Right lung (tissue), 2 donors: ENCODE measurements at regions not wholly inside any gene's neighbourhood (a gene's known extent, or its start where the extent isn't known, plus 50 kb on each side); places are given as distances from the start of the nearest gene placed in this dataset.
"Not testable (repeated sequence)": the region's sequence is repeated elsewhere in the genome, so short reads cannot be mapped to it uniquely, and the experiment has no call there.

Source experiments
- DNase-seq, 2 donors: peaks; one replicate each; pipeline ENCODE4 v3.0.0-alpha.2; 2013

DNA sequence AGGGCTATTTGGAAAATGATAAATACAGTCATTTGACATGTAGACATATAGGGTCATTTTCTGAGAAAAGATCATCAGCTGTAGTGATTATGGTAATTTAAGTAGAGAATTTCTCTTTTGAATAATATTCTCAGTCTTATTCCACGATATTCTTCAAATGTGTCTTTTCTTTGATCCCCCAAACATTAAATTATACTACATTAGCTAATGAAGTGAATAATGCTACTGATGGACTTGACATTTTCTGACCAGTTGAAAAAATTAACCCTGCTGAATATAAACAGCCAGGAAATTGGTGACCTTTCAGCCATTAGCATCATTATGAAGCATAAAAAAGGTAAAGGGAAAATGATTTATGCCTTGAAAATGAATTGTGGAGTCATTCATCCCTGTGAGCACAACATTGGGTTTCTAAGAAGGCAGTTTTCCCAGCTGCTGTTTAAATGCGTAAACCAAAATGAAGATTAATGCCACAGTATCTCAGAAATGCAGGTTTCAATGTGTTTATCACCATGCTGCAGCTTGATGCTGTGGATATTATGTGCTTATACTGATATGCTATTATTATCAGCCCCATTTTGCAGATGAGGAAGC, 489.1 kb downstream of the KCTD16 start:
- DNase-seq: no peak

DNA sequence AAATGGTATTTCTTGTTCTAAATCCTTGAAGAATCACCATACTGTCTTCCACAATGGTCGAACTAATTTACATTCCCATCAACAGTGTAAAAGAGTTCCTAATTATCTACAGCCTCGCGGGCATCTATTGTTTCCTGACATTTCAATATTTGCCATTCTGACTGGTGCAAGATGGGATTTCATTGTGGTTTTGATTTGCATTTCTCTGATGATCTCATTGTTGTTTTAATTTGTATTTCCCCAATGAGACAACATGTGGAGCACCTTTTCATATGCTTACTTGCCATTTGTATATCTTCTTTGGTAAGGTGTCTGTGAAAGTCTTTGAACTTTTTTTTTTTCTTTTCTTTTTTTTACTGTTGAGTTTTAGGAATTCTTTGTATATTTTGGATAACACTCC, 473.6 kb downstream of the KCTD16 start:
- no peak for DNase-seq

DNA sequence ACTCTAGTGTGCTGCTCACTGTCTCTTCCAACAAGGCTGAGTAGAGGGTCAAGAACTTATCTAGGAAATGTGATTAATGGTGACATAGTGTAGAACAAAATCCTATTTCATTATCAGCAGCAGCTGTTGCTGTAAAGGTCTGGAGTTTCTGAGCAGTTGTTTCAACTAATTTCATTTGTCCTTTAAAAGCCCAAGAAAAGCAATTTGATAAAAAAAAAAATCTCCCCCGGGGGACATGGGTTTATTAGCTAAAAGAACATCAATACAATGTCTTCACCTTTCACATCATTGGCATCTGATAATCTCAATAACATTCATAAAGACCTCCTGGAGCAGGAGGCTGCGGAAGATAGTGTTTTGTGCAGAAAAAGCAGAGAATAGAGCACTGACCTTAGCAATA, 468.1 kb downstream of the KCTD16 start:
- no peak for DNase-seq

DNA sequence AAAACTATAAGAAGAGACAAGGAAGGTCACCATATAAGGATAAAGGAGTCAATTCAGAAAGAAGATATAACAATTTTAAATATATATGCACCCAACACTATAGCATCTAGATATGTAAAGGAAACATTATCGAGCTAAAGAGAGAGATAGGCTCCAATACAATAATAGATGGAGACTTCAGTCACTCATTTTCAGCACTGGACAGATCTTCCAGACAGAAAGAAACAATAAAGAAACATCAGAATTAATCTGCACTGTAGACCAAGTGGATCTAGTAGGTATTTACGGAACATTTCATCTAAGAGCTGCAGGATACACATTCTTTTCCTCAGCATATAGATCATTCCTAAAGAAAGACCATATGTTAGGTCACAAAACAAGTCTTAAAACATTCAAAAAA, 463.5 kb downstream of the KCTD16 start:
- no peak for DNase-seq

DNA sequence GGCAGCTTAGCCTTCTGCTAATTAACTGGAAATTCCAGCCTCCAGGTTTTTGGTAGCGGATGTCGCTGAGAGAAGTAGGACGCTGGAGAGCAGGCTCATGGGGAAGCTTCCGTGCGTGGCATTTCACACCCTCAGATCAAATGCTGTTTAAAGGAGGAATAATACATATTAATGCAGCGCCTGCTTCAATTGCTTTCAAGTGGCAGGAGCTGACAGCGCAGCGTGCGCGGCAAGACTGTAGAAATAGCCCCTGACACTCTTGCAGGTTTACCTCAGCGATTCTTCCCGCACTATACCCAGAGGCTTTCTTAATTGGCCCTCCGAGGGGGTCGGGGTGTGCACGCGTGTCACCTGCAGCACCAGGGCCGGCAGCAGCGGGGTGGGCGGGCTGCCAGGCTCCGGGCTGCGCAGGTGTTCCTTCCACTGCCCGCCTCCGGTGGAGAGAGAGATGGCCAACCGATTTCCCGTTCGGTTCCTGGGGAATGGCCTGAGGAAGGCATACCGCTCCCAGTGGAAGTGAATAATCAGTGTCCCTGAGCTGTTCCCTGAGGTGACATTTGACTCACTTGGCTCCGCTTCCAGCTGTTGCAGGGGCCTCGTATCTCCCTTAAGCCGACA, 427.9 kb downstream of the KCTD16 start:
- no peak for DNase-seq

DNA sequence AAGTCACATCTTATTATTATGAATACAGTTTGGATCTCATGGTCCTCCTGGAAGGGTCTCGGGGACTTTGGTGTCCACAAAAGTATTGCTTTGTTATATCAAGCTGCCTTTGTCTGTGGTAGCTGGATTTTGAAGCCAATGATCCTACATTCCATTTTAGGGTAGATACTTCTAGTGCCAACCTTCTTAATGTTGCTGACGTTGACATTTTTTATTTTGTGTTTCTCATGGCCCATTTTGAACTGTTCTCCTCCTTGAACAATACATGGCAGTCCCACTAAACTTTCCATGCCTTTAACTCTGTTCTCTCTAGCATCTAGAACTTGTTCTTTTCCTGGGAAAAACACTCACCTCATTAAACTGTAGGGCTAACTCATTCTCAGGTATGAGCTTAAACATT, 425.8 kb downstream of the KCTD16 start:
- DNase-seq: no peak

DNA sequence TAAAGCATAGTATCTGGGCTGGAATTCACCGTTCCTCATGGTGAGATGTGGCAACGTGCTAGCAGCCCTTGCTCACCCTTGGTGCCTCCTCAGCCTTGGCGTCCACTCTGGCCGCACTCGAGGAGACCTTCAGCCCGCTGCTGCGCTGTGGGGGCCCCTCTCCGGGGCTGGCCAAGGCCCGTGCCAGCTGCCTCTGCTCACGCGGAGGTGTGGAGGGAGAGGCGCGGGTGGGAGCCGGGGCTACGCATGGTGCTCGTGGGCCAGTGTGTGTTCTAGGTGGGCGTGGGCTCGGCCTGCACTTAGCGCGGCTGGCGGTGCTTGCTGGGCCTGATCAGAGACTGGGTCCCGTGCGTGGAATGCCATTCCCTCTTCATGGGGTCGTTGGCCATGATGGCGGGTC, 424.2 kb downstream of the KCTD16 start:
- DNase-seq: no peak

DNA sequence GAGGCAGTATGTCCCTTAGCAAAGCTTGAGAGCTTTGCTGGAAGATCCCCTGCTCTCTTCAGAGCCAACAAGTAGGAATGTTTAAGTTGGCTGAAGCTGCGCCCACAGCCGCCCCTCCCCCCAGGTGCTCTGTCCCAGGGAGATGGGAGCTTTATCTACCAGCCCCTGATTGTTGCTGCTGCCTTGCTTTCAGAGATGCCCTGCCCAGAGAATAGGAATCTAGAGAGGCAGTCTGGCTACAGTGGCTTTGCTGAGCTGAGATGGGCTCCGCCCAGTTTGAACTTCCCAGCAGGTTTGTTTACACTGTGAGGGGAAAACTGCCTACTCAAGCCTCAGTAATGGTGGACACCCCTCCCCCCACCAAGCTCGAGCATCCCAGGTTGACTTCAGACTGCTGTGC, 423.6 kb downstream of the KCTD16 start:
- DNase-seq: not testable (repeated sequence)

DNA sequence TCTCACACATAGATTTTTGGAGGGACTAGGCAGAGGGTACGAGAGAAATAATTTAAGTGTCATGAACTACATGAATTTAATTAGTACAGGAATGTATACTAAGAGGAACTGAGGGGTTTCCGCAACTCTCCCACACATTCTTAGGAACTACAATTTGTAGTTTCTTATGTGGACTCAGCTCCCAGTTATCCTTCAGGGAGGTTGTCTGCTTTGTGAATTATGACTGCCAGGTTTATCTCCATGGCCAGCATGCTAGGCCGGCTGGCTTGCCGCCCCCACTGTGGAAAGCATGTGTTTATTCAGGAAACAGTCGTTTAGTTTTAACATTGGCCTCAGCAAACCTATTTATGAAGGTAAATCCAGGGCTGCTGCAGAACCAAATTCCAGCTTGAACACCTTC, 415.0 kb downstream of the KCTD16 start:
- no peak for DNase-seq

DNA sequence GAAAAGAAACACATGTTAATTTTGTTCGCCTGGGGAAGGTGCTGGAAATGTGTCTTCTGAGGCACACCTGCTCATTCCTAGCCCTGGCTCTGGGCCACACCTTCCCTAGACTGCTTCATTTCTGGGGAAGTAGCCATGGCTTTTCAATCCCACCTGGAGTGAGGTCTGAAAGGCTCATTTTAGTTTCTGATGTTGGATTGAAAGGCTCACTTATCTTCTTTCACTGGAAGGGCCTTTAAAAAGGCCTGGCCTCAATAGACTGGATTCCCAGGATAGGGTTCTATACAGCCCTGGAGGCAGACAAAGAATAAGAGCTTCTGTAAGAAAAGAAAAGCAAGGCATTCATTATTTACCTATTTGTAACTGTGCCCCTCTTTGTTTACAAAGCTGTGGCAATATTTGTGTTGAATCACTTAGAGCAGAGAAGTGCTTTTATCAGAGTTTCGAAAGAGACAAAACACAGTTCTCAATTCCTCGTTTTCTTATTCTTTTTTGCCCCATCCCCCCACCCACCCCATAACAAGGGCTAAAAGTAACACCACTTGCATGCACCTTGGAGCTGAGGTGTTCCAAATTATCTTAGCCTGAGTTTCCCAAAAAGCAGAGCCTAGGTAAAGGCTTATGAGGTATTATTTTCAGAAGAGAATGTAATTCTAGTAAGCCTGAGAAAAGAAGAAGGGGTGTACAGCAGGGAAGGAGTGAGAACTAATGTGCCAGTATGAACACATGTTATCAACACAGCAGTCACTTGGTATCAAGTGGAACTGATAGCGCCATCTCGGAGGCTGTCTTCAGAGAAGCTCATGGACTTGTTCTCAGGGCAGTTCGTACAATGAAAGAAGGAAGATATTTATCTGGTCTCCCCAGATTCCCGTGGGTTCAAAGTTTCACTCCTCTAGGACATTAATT, 413.1 kb downstream of the KCTD16 start:
- no peak for DNase-seq

DNA sequence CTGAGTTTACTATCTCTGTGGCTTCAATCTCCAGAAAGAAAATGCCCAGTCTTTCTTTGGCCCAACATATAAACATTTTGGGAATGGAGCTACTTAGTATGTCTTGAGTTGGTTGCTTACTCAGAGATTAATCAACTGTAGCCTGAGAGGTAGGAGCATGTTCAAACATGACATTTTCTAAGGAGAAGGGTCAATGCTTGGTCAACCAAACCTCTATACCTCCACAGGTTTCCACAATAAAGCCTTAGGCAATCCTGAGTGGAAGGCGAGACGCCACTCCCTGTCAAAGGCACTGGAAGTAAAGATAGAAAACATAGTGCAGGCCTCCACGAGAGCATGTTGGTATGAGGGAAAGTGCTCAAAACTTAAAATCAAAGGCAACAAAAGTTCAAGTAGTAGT, 411.4 kb downstream of the KCTD16 start:
- no peak for DNase-seq

DNA sequence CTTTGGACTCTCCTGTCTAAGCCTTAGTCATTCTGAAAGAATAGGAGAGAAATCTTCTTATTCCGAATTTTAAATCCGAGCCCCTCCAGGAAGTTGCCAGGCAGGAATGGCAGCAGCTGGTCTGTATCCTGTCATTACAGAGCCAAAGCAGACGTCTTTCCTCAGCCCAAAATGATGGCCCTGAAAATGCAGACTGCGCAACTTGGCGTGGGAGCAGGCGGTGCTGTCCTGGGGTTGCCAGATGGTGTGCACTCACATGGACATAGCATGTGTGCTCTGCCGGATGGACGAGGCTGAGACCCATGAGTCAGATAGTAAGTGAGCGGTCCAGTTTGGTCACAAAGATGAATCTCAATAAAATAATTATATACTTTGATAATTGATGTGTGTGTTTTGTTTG, 410.4 kb downstream of the KCTD16 start:
- no peak for DNase-seq

DNA sequence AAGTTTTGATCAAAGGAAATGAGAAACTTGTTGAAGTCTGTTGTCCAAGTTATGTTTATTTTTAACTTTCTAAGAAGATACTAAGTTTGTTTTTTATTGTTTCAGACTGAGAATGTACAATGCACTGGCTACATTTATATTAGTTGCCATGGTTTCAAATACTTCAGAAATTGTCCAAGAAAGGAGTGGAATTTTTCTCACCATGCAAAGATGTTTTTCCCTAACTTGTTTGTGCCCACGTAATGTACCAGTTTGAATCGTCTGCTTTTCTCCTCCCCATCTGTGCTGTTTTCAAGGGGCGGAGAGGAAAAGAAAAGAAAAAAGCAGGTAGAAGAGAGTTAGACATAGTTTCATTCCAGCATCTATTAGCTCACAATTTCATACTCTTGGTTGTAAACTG, 407.0 kb downstream of the KCTD16 start:
- no peak for DNase-seq

DNA sequence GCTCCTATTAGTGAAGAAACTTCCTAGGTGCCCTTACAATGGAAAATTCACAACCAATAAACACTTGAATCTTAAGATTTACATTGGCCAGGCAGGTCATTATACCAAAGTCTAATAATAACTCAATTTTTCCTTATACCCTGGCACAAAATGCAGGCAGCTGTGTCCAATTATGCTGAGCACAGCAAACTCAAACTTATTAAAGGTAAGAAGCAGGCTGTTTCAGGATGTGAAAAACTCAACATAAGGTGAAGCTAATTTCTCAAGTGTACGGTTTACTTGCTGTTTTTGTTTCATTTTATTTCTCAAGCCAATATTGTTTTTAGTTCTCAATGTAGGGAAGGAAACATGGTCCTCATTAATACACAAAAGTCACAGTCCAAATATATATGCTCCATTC, 405.1 kb downstream of the KCTD16 start:
- DNase-seq: no peak

DNA sequence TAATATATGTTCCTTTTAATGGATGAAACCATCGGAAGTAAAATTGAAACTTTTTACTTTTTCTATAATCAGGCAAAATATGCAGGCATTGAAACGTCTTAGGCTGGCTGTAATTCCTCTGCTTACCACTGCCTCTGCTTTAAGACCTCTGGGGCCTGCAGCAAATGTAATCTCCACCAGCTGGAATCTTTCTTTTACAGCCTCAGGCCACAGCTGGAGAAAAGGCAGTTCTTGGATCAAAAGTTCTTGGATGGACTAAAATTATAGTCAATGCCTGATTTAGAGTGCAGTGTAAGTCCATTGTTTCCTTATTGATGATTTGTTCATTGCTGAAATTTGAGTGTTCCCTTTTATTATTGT, 396.7 kb downstream of the KCTD16 start:
- DNase-seq: peak; percentile 40 to 59

DNA sequence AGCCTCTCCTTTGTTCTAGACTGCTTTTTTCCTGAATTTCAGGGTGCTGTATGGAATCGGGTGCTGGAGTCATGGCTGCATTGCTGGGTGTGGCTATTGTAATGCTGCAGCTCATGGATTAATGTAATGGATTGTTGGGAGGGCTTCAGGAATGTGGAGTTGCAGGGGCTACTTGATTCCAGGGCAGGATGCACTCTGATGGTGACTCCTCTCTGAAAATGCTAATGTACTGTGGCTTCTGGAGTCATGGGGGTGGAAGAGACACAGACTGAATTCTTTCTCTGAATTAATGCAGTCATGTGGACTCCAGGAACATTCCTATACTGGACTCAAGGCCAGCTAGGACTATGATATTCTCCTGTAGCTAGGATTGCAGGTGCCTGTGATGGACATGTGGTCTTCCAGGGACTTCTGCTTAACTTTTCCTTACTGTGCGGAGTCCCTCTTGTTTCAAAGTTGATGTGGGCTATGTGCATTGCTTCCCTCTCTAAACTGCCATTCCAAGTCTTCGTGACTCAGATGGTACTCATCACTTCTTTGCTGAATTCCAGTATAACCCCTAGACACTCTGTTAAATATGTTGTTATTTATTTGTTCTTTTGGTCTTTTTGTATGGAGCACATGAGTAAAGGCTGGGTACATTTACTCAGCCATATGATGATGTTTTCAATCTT, 396.2 kb downstream of the KCTD16 start:
- DNase-seq: no peak

DNA sequence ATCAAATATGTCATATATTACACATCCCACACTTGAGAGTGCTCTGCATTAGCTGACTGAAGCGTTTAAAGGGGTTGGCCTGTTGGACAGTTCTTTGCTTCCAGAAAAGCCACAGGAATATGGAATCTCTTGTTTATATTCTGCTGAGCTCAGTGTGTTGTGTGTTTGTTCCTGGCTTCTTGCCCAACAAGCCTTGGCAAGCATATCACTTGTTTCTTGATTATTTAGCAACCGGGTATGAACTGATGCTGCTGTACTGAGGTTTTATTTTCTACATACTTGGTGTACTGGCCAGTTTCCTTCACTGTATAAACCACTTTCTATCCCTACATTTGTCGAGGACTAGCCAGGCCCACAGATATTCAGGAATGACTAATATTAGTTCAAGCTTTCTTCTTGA, 378.9 kb downstream of the KCTD16 start:
- DNase-seq: peak; percentile 91 to 93

DNA sequence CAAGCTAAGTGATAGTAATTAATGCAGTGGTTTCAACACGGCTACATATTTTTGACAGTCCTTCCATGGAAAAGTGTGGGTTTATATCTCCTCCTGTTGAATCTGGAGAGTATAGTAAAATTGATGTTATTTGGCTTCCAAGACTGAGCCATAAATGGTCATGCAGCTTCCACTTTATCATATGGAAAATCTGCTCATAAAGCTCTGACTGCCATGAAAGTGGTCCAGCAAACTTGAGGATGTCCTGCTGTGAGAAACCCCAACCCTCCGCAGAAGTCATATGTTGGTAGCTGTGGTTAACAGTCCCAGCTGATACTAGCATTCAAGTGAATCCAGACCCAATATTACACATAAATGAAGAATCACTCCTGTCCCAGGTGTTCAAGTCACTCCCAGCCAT, 378.3 kb downstream of the KCTD16 start:
- peak; percentile 37 to 47 for DNase-seq

DNA sequence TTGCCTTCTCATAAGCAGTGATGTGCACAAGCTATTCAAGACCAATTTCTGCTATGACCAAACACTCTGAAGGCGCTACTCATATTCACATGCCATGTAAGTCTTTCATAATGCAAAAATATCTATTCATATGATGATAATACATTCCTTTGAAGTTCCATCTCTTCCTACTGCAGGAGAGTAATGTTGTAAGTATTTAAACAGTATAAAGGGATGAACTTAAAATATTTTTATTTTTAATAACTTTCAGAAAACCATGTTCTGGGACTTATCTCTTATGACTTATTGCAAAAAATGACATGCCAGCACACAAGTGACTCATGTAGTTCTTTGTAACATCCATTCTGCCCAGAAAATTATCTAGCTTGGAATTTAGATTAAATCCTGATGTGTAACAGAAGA, 376.4 kb downstream of the KCTD16 start:
- no peak for DNase-seq

DNA sequence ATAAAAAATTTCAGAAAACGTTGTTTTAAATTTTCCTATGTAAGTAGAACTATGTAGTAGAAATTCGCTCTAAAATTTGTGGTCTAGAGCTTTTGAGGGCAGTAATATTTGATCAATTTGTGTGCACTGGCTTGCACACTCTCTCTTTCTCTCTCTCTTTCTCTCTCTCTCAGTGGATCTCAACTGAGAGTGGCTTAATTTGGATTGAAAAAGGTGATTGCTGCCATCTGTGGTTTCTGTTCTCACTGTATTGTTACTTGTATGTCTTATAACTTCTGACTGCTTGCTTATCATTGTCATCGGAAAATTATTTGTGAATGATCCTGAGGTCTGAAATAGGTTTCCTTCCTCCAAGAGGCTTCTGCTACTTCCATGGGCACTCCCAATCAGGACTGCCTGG, 368.2 kb downstream of the KCTD16 start:
- no peak for DNase-seq
